Thoracic aorta (tissue), 2 donors: ENCODE measurements at regions not wholly inside any gene's neighbourhood (a gene's known extent, or its start where the extent isn't known, plus 50 kb on each side); places are given as distances from the start of the nearest gene placed in this dataset.
"Not testable (repeated sequence)": the region's sequence is repeated elsewhere in the genome, so short reads cannot be mapped to it uniquely, and the experiment has no call there.

Experiments
- ATAC-seq: fragments of 150-250 bp; one replicate; pipeline ENCODE4 v1.8.0; 2017; ENCODE audit warnings: low read depth; ENCODE audit not compliant: insufficient number of reproducible peaks, low FRiP score
- DNase-seq: peaks from one replicate; pipeline ENCODE4 v3.0.0-alpha.2; 2020; ENCODE audit warnings: low spot score
- H3K27ac ChIP-seq, 2 donors: fragments of 200-600 bp; sonication (generic); 1 replicate in 1 of 2; 2 replicates in 1 of 2; pipeline ENCODE4 v1.5.1; 2016; ENCODE audit warnings: mild to moderate bottlenecking in 2 of 2, moderate library complexity in 2 of 2
- H3K27me3 ChIP-seq: fragments of 200-600 bp; sonication (generic); replicated peaks from 2 replicates; pipeline ENCODE4 v1.6.0; 2016; ENCODE audit warnings: mild to moderate bottlenecking; ENCODE audit not compliant: insufficient read depth
- H3K36me3 ChIP-seq: fragments of 200-600 bp; sonication (generic); one replicate; pipeline ENCODE4 v1.5.1; 2016
- H3K4me1 ChIP-seq, 2 donors: fragments of 200-600 bp; sonication (generic); 1 replicate in 1 of 2; 2 replicates in 1 of 2; pipeline versions ENCODE4 v1.5.1 to v1.6.0; 2016; ENCODE audit warnings: low read depth in 2 of 2, mild to moderate bottlenecking in 1 of 2; ENCODE audit not compliant: control insufficient read depth in 1 of 2
- H3K4me3 ChIP-seq: fragments of 200-600 bp; sonication (generic); 2 replicates; pipeline ENCODE4 v1.5.1; 2016; ENCODE audit warnings: mild to moderate bottlenecking
- H3K9me3 ChIP-seq: fragments of 200-600 bp; sonication (generic); 2 replicates; pipeline ENCODE4 v1.5.1; 2016
- TF ChIP-seq, protein P1 (sequence below): fragments of 200-600 bp; sonication (generic); IDR thresholded peaks from one replicate; pipeline ENCODE4 v1.5.1; 2019; ENCODE audit warnings: antibody characterized with exemption

DNA sequence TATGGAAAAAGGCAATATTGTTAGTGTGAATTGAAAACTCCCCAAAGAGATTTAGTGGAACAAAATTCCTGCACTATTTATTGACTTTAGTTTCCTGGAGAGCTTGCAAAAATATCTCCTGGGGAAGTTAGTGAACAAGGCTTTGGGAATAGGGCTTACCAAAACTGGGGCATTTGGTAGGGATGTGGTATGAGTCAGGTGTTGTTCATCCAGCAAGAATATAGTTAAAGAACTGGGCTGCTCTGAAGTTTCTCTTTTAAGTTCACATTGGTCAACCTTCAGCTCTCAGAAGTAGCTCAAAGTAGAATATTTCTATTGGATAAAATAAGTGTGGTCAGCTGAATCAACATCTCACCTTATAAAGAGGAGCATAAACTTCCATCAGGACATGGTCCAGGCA lies 185.0 kb downstream of the CPE start:
- Histone ChIP-seq H3K27me3 (no peaks in the 10 kb centered on the region), H3K4me3 (no peak overlapping the region), H3K27ac (no peak overlapping the region), H3K9me3 (no peaks in the 10 kb centered on the region), H3K36me3 (no peaks in the 10 kb centered on the region), H3K4me1 (peaks cover 0 to 7% of the 10 kb centered on the region in 2 donors)
- no peak for DNase-seq
- TF ChIP-seq, protein P1, sequence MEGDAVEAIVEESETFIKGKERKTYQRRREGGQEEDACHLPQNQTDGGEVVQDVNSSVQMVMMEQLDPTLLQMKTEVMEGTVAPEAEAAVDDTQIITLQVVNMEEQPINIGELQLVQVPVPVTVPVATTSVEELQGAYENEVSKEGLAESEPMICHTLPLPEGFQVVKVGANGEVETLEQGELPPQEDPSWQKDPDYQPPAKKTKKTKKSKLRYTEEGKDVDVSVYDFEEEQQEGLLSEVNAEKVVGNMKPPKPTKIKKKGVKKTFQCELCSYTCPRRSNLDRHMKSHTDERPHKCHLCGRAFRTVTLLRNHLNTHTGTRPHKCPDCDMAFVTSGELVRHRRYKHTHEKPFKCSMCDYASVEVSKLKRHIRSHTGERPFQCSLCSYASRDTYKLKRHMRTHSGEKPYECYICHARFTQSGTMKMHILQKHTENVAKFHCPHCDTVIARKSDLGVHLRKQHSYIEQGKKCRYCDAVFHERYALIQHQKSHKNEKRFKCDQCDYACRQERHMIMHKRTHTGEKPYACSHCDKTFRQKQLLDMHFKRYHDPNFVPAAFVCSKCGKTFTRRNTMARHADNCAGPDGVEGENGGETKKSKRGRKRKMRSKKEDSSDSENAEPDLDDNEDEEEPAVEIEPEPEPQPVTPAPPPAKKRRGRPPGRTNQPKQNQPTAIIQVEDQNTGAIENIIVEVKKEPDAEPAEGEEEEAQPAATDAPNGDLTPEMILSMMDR: no peak
- no peak for ATAC-seq

DNA sequence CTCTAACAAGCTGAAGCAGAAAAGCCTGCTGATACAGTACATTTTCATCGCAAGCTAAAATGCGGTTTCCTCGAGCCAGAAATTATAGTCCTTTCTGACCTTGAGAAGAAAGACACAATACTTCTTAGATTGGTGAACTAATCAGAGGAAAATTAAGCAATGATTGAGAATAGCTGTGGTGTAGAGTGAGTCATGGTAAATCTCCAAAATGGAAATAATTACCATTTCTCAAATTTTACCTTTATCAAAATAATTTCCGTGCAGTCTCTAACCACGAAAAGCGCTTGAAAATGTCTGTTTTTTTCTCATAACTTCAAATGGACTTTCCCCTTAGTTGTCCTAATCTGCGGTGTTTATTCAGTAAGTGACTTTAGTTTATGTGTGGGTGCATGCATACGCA lies 190.2 kb downstream of the CPE start:
- TF ChIP-seq, protein P1: no peak
- Histone ChIP-seq H3K4me3 (no peak overlapping the region), H3K27me3 (no peaks in the 10 kb centered on the region)

DNA sequence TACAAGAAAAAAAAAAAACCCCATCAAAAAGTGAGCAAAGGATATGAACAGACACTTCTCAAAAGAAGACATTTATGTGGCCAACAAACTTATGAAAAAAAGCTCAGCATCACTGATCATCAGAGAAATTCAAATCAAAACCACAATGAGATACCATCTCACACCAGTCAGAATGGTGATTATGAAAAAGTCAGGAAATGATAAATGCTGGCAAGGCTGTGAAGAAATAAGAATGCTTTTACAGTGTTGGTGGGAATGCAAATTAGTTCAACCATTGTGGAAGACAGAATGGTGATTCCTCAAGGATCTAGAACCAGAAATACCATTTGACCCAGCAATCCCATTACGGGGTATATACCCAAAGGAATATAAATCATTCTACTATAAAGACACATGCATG lies 192.7 kb downstream of the CPE start:
- H3K27ac ChIP-seq, H3K4me1 ChIP-seq, ATAC-seq, H3K9me3 ChIP-seq, H3K36me3 ChIP-seq, H3K27me3 ChIP-seq, H3K4me3 ChIP-seq, DNase-seq: not testable (repeated sequence)

More for the DNA sequence above, 190.2 kb downstream of the CPE start:
- Histone ChIP-seq H3K4me1 (no peaks in the 10 kb centered on the region), H3K27ac (no peak overlapping the region), H3K36me3 (no peaks in the 10 kb centered on the region), H3K9me3 (no peaks in the 10 kb centered on the region)
- no peak for ATAC-seq
- DNase-seq: no peak

DNA sequence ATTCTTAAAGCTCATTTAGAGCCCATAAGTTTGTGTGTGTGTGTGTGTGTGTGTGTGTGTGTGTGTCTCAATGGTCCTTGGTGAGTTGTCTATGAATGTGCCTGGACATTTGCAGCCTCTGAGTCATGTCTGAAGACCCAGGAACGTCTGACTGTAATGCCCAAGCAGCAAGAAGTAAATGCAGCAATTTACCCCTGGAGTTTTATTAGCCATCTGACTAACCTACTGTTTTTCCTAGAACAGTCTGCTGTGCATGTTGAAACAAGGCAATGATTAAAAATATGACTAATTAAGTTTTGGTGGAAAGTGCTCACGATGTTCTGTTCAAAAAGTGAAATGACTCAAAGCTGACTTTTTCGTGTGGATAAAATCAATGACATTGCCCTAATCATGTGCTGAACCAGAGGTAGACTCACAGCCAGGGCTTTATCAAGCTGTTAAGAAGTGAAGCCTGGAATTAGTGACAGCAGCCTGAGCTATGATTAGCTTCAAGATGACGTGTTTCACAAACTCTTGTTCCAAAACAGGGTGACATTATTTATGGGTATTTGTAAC lies 201.6 kb downstream of the CPE start:
- H3K27ac ChIP-seq: peak overlapping the region in 1 of 2 donors; percentile 12
- DNase-seq: peak; percentile 3
- no peak overlapping the region for H3K4me3 ChIP-seq
- ATAC-seq: peak; percentile 75
- peaks cover 4 to 5% of the 10 kb centered on the region in 2 donors for H3K4me1 ChIP-seq
- TF ChIP-seq, protein P1: no peak
- no peaks in the 10 kb centered on the region for H3K36me3 ChIP-seq
- H3K27me3 ChIP-seq: no peaks in the 10 kb centered on the region
- no peaks in the 10 kb centered on the region for H3K9me3 ChIP-seq

DNA sequence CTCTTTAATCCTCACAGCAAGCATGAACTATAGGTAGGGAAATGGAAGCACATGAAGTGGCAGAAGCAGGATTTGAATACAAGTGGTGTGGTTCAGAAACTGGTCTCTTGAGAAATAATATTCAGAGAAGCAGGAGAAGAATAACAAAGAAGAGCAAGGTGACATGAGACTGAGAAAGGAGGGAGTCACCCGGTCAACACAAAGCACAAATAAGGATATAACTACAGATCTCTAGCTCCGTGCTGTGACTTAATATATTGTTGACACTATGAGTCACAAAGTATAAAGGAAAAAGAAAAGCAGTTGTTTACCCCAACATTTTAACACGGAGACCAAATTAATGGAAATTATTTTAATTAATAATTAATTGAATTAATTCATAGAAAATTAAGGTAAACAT lies 204.5 kb downstream of the CPE start:
- Histone ChIP-seq H3K27ac (no peak overlapping the region), H3K36me3 (no peaks in the 10 kb centered on the region), H3K4me1 (peaks cover 4 to 5% of the 10 kb centered on the region in 2 donors), H3K9me3 (no peaks in the 10 kb centered on the region), H3K4me3 (no peak overlapping the region), H3K27me3 (no peaks in the 10 kb centered on the region)
- DNase-seq (no peak), ATAC-seq (no peak)
- TF ChIP-seq, protein P1: no peak

DNA sequence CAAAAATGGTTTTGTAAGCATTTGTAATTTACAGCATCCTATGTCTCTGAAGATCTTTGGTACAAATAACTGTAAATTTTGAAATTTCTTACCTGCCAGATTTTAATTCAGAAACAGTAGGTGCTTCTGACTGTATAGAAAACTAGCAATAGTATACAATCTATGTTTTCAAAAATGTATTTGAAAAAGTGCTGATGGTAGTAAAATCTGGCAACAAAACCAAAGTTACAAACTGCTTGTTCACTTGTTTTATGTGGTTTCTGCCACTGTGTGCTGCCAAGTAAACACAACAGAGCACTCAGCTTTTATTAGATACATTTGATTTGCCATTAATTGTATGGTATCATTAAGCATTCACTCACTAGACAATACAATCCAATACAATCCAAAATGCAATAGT lies 206.1 kb downstream of the CPE start:
- no peaks in the 10 kb centered on the region for H3K36me3 ChIP-seq
- no peak overlapping the region for H3K4me3 ChIP-seq
- no peaks in the 10 kb centered on the region for H3K27me3 ChIP-seq
- TF ChIP-seq, protein P1: no peak
- ATAC-seq: no peak
- H3K27ac ChIP-seq: no peak overlapping the region
- H3K4me1 ChIP-seq: peaks cover 4 to 5% of the 10 kb centered on the region in 2 donors
- no peak for DNase-seq
- H3K9me3 ChIP-seq: no peaks in the 10 kb centered on the region
